Endothelial cell of umbilical vein (primary cell): ENCODE measurements at regions not wholly inside any gene's neighbourhood (a gene's known extent, or its start where the extent isn't known, plus 50 kb on each side); places are given as distances from the start of the nearest gene placed in this dataset.
"Not testable (repeated sequence)": the region's sequence is repeated elsewhere in the genome, so short reads cannot be mapped to it uniquely, and the experiment has no call there.

Source experiments
- BruUV-seq: library from RNA; stranded (reverse); fragments of 400-500 nt; replicated peaks from 2 replicates; lab custom pipeline; 2021; lab: Mats Ljungman, UMichigan
- CTCF ChIA-PET: fragments of 300-600, 350-600 bp; sonication (Branson Sonifier 250); formaldehyde crosslinking; loops from one replicate; lab custom pipeline; 2021; ENCODE audit warnings: antibody characterized with exemption, inconsistent platforms; lab: Charles Lee
- POLR2A ChIA-PET: fragments of 300-600, 350-600 bp; sonication (Branson Sonifier 250); formaldehyde crosslinking; loops from one replicate; lab custom pipeline; 2021; ENCODE audit warnings: antibody characterized with exemption, inconsistent platforms; lab: Charles Lee
- DNase-seq: peaks from one replicate; pipeline ENCODE4 v3.0.0-alpha.2; 2011; ENCODE audit warnings: low read depth, low spot score
- FAIRE-seq: peaks from 2 replicates; lab custom pipeline; 2011; peaks lifted over from hg19 to GRCh38; lab: Jason Lieb, UNC
- H2AFZ ChIP-seq: 2 replicates; pipeline ENCODE4 v1.6.0; 2012; ENCODE audit warnings: low read depth, low read length, control low read depth, inconsistent platforms
- H3K27ac ChIP-seq: 2 replicates; pipeline ENCODE4 v1.5.1; 2011; ENCODE audit warnings: low read depth, mild to moderate bottlenecking, control low read depth, low read length, moderate library complexity; ENCODE audit not compliant: insufficient read depth
- H3K27me3 ChIP-seq, 2 experiments: 2 replicates each; pipeline versions ENCODE4 v1.6.0 to v1.6.1; 2011; ENCODE audit warnings: low read length in 2 of 2, mixed read lengths in 1 of 2; ENCODE audit not compliant: control insufficient read depth in 2 of 2, insufficient read depth in 2 of 2
- H3K36me3 ChIP-seq, 2 experiments: 2 replicates in 1 of 2; 3 replicates in 1 of 2; pipeline ENCODE4 v1.5.1; 2011; ENCODE audit warnings: low read length in 2 of 2, mild to moderate bottlenecking in 1 of 2, moderate library complexity in 1 of 2; ENCODE audit not compliant: control insufficient read depth in 2 of 2, insufficient read depth in 2 of 2; ENCODE audit errors: extremely low read depth in 1 of 2
- H3K4me1 ChIP-seq: 3 replicates; pipeline ENCODE4 v1.5.1; 2011; ENCODE audit warnings: mild to moderate bottlenecking, low read length; ENCODE audit not compliant: control insufficient read depth, insufficient read depth; ENCODE audit errors: extremely low read depth
- H3K4me2 ChIP-seq: 2 replicates; pipeline ENCODE4 v1.6.1; 2011; ENCODE audit warnings: low read length, control low read depth, mixed read lengths; ENCODE audit not compliant: insufficient read depth
- H3K4me3 ChIP-seq, 3 experiments: fragments of 200-600 bp in 1 of 3; sonication (generic), shearing (Covaris generic) in 1 of 3; replicated peaks in 1 of 3; 2 replicates each; pipeline ENCODE4 v1.5.1; 2011 to 2016; ENCODE audit warnings: control low read depth in 3 of 3, low read length in 3 of 3, mild to moderate bottlenecking in 2 of 3, inconsistent platforms in 1 of 3, low read depth in 1 of 3, moderate library complexity in 1 of 3; ENCODE audit not compliant: insufficient read depth in 1 of 3
- H3K79me2 ChIP-seq: 2 replicates; pipeline ENCODE4 v1.6.0; 2012; ENCODE audit warnings: low read length, inconsistent platforms; ENCODE audit not compliant: control insufficient read depth, insufficient read depth
- H3K9ac ChIP-seq: replicated peaks from 2 replicates; pipeline ENCODE3; 2011; ENCODE audit warnings: low read length, control low read depth; ENCODE audit not compliant: insufficient read depth; ENCODE audit errors: extremely low read depth
- H3K9me1 ChIP-seq: replicated peaks from 3 replicates; pipeline ENCODE4 v1.6.0; 2011; ENCODE audit warnings: mild to moderate bottlenecking, low read length; ENCODE audit not compliant: control insufficient read depth, insufficient read depth; ENCODE audit errors: extremely low read depth
- H3K9me3 ChIP-seq: replicated peaks from 2 replicates; pipeline ENCODE4 v1.5.1; 2012; ENCODE audit warnings: low read length, inconsistent platforms; ENCODE audit not compliant: control insufficient read depth, insufficient read depth
- H4K20me1 ChIP-seq: replicated peaks from 2 replicates; pipeline ENCODE3; 2011; ENCODE audit warnings: mild to moderate bottlenecking, low read length; ENCODE audit not compliant: control insufficient read depth, insufficient read depth; ENCODE audit errors: extremely low read depth
- EZH2 ChIP-seq: IDR thresholded peaks from 2 replicates; pipeline ENCODE4 v1.6.1; 2012; ENCODE audit warnings: borderline replicate concordance, low read depth, mild to moderate bottlenecking, moderate library complexity, low read length, inconsistent platforms; ENCODE audit not compliant: severe bottlenecking
- FOS ChIP-seq: IDR thresholded peaks from 2 replicates; pipeline ENCODE4 v1.6.1; 2011; ENCODE audit warnings: mild to moderate bottlenecking, low read length, moderate library complexity, borderline replicate concordance; ENCODE audit not compliant: insufficient read depth
- GATA2 ChIP-seq: IDR thresholded peaks from 2 replicates; pipeline ENCODE4 v1.7.0; 2011; ENCODE audit warnings: low read depth, mild to moderate bottlenecking, moderate library complexity, mixed read lengths, low read length; ENCODE audit not compliant: insufficient read length, insufficient read depth
- JUN ChIP-seq: IDR thresholded peaks from 2 replicates; pipeline ENCODE4 v1.6.1; 2011; ENCODE audit warnings: borderline replicate concordance, low read depth; ENCODE audit not compliant: insufficient read length, insufficient read depth
- MAX ChIP-seq: IDR thresholded peaks from 2 replicates; pipeline ENCODE4 v1.6.1; 2011; ENCODE audit not compliant: insufficient read depth, insufficient read length
- MYC ChIP-seq: IDR thresholded peaks from one replicate; pipeline ENCODE4 v1.6.1; 2011; ENCODE audit warnings: mild to moderate bottlenecking, low read depth, low read length
- POLR2A ChIP-seq: IDR thresholded peaks from 2 replicates; pipeline ENCODE4 v1.6.1; 2012; ENCODE audit warnings: low read depth, mild to moderate bottlenecking, control low read depth, low read length
- POLR2AphosphoS5 ChIP-seq: IDR thresholded peaks from 2 replicates; pipeline ENCODE4 v1.6.1; 2012; ENCODE audit warnings: low read depth, mild to moderate bottlenecking, control low read depth, low read length, moderate library complexity; ENCODE audit not compliant: insufficient read depth
- dilution Hi-C: fragments of 300-500 bp; cut with MboI; formaldehyde crosslinking; loops from one replicate; pipeline ENCODE4 v1.15.0; 2019; ENCODE audit warnings: low sequenced_read_pairs; ENCODE audit not compliant: extremely low pct_ligation_motif_present
- intact Hi-C: fragments of 100-400 bp; cut with micrococcal nuclease; formaldehyde crosslinking; loops from one replicate; pipeline ENCODE4 v1.10.0; 2022
- TF ChIP-seq, protein P1 (sequence below), 2 donors: IDR thresholded peaks; 1 replicate in 1 of 2; 2 replicates in 1 of 2; pipeline ENCODE4 v1.5.1; 2011; ENCODE audit warnings: low read length in 2 of 2, mild to moderate bottlenecking in 2 of 2, moderate library complexity in 2 of 2, control low read depth in 1 of 2, inconsistent platforms in 1 of 2, low read depth in 1 of 2; ENCODE audit not compliant: insufficient read depth in 1 of 2; ENCODE audit errors: extremely low read depth in 1 of 2

GRCh38 chr15:24150542-24150941, 463.4 kb upstream of the NDN start:
- H3K4me1 ChIP-seq, result no peaks in the 10 kb centered on the region
- no peaks in the 10 kb centered on the region for H3K9me1 ChIP-seq
- H4K20me1 ChIP-seq, result no peaks in the 10 kb centered on the region
- DNase-seq, result no peak
- no peaks in the 10 kb centered on the region for H3K79me2 ChIP-seq
- no peaks in the 10 kb centered on the region for H3K9me3 ChIP-seq
- H3K4me2 ChIP-seq, result no peak overlapping the region
- H3K36me3 ChIP-seq, result no peaks in the 10 kb centered on the region
- no peak for TF ChIP-seq POLR2AphosphoS5
- no peak for TF ChIP-seq MAX
- TF ChIP-seq POLR2A, result no peak
- no peak for TF ChIP-seq GATA2
- no peak for TF ChIP-seq JUN
- TF ChIP-seq FOS, result no peak
- TF ChIP-seq EZH2, result no peak
- TF ChIP-seq, protein P1, sequence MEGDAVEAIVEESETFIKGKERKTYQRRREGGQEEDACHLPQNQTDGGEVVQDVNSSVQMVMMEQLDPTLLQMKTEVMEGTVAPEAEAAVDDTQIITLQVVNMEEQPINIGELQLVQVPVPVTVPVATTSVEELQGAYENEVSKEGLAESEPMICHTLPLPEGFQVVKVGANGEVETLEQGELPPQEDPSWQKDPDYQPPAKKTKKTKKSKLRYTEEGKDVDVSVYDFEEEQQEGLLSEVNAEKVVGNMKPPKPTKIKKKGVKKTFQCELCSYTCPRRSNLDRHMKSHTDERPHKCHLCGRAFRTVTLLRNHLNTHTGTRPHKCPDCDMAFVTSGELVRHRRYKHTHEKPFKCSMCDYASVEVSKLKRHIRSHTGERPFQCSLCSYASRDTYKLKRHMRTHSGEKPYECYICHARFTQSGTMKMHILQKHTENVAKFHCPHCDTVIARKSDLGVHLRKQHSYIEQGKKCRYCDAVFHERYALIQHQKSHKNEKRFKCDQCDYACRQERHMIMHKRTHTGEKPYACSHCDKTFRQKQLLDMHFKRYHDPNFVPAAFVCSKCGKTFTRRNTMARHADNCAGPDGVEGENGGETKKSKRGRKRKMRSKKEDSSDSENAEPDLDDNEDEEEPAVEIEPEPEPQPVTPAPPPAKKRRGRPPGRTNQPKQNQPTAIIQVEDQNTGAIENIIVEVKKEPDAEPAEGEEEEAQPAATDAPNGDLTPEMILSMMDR (IDR thresholded peaks at IDR 0.05; ENCODE audit: extremely low read depth in 1 of 2, insufficient read depth in 1 of 2, low read depth in 1 of 2, low read length in 2 of 2), result no peak
- TF ChIP-seq MYC, result no peak
- no TSS peak for BruUV-seq
- no peak overlapping the region for H2AFZ ChIP-seq
- intact Hi-C loops (no loop called here), dilution Hi-C loops (no loop called here)
- H3K9ac ChIP-seq, result no peak overlapping the region
- CTCF ChIA-PET, result no interaction called here
- POLR2A ChIA-PET, result no interaction called here
- no peak for FAIRE-seq
- no peaks in the 10 kb centered on the region for H3K27me3 ChIP-seq
- no peak overlapping the region for H3K4me3 ChIP-seq
- no peak overlapping the region for H3K27ac ChIP-seq

GRCh38 chr15:24158306-24158705, 471.2 kb upstream of the NDN start:
- H3K36me3 ChIP-seq, DNase-seq, POLR2A ChIA-PET, H3K9me1 ChIP-seq, H3K9ac ChIP-seq, intact Hi-C loops, H3K27me3 ChIP-seq, H3K27ac ChIP-seq, H3K79me2 ChIP-seq, H4K20me1 ChIP-seq, CTCF ChIA-PET, FAIRE-seq, H3K4me2 ChIP-seq, H3K4me3 ChIP-seq, H3K9me3 ChIP-seq, H3K4me1 ChIP-seq, BruUV-seq, H2AFZ ChIP-seq, dilution Hi-C loops: not testable (repeated sequence)

- DNase-seq, FAIRE-seq, H2AFZ ChIP-seq, H3K4me3 ChIP-seq, BruUV-seq, H3K9ac ChIP-seq, H4K20me1 ChIP-seq, dilution Hi-C loops, H3K9me3 ChIP-seq, H3K4me2 ChIP-seq, H3K9me1 ChIP-seq, H3K36me3 ChIP-seq, H3K27me3 ChIP-seq, POLR2A ChIA-PET, CTCF ChIA-PET, H3K79me2 ChIP-seq, H3K27ac ChIP-seq, H3K4me1 ChIP-seq: not testable (repeated sequence)
- intact Hi-C loops, result loop anchor here (5.0 kb wide), 1 partner anchor 217 kb away; no protein-coding TSS in a partner anchor
Measured at GRCh38 chr15:24165512-24165911, 478.4 kb upstream of the NDN start.
